ENCODE measurements at regions not wholly inside any gene's neighbourhood (a gene's known extent, or its start where the extent isn't known, plus 50 kb on each side); places are given as distances from the start of the nearest gene placed in this dataset.

DNA sequence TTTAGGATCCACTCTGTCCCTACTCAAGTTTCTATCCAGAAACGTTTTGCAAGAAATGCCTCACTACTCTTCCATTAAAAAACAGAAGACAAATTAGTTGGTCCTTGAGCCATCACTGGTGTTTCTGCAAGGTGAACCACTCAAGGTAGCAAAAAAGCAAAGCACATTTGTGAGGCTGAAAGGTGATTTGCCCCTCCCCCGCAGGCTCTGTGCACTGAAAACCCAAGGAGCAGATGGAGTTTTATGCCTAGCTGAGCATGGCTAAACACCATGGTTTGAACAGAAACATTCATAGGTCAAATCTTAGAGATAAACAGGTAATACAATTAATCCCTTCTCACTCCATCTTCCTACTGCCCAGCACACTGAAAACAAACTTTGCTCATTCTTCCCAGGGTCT is 538.2 kb upstream of the CDH5 start:
- Histone ChIP-seq H3K27me3 (ENCODE audit: control insufficient read depth in 1 of 2, insufficient read depth in 2 of 2, low read length in 2 of 2) (no peaks in the 10 kb centered on the region), H3K9ac (ENCODE audit: insufficient read depth, low read depth, low read length) (no peak overlapping the region), H2AFZ (ENCODE audit: low read length) (no peak overlapping the region), H3K4me1 (ENCODE audit: insufficient read depth, low read length) (peaks cover 7% of the 10 kb centered on the region; the same call in 1 of the 2 replicates), H3K27ac (ENCODE audit: extremely low read length, insufficient read depth, low read length) (no peak overlapping the region), H3K9me3 (ENCODE audit: low read length) (no peaks in the 10 kb centered on the region), H4K20me1 (ENCODE audit: insufficient read depth, low read length) (no peaks in the 10 kb centered on the region), H3K4me3 (replicated peaks in 1 of 3; ENCODE audit: insufficient read depth in 1 of 3, low read depth in 2 of 3, low read length in 3 of 3) (no peak overlapping the region), H3K36me3 (replicated peaks in 1 of 2; ENCODE audit: control insufficient read depth in 1 of 2, insufficient read depth in 2 of 2, low read length in 2 of 2) (no peaks in the 10 kb centered on the region), H3K79me2 (ENCODE audit: insufficient read depth, low read length) (no peaks in the 10 kb centered on the region), H3K4me2 (ENCODE audit: low read depth, low read length) (no peak overlapping the region)
- POLR2A ChIA-PET = no interaction called here
- TF ChIP-seq, protein P1, sequence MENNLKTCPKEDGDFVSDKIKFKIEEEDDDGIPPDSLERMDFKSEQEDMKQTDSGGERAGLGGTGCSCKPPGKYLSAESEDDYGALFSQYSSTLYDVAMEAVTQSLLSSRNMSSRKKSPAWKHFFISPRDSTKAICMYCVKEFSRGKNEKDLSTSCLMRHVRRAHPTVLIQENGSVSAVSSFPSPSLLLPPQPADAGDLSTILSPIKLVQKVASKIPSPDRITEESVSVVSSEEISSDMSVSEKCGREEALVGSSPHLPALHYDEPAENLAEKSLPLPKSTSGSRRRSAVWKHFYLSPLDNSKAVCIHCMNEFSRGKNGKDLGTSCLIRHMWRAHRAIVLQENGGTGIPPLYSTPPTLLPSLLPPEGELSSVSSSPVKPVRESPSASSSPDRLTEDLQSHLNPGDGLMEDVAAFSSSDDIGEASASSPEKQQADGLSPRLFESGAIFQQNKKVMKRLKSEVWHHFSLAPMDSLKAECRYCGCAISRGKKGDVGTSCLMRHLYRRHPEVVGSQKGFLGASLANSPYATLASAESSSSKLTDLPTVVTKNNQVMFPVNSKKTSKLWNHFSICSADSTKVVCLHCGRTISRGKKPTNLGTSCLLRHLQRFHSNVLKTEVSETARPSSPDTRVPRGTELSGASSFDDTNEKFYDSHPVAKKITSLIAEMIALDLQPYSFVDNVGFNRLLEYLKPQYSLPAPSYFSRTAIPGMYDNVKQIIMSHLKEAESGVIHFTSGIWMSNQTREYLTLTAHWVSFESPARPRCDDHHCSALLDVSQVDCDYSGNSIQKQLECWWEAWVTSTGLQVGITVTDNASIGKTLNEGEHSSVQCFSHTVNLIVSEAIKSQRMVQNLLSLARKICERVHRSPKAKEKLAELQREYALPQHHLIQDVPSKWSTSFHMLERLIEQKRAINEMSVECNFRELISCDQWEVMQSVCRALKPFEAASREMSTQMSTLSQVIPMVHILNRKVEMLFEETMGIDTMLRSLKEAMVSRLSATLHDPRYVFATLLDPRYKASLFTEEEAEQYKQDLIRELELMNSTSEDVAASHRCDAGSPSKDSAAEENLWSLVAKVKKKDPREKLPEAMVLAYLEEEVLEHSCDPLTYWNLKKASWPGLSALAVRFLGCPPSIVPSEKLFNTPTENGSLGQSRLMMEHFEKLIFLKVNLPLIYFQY (CRISPR knock-in tag; IDR thresholded peaks at IDR 0.05; ENCODE audit: borderline replicate concordance) = no peak
- no peak for TF ChIP-seq HMG20B (CRISPR knock-in tag; conservative IDR thresholded peaks at IDR 0.05)
- no peak for TF ChIP-seq CHD2 (IDR thresholded peaks at IDR 0.05; ENCODE audit: low read depth, low read length)
- TF ChIP-seq, protein P2, sequence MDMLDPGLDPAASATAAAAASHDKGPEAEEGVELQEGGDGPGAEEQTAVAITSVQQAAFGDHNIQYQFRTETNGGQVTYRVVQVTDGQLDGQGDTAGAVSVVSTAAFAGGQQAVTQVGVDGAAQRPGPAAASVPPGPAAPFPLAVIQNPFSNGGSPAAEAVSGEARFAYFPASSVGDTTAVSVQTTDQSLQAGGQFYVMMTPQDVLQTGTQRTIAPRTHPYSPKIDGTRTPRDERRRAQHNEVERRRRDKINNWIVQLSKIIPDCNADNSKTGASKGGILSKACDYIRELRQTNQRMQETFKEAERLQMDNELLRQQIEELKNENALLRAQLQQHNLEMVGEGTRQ (IDR thresholded peaks at IDR 0.05; ENCODE audit: low read depth, low read length) = no peak
- TF ChIP-seq, protein P2 (CRISPR knock-in tag; IDR thresholded peaks at IDR 0.05; ENCODE audit: borderline replicate concordance) = no peak
- TF ChIP-seq, protein P3, sequence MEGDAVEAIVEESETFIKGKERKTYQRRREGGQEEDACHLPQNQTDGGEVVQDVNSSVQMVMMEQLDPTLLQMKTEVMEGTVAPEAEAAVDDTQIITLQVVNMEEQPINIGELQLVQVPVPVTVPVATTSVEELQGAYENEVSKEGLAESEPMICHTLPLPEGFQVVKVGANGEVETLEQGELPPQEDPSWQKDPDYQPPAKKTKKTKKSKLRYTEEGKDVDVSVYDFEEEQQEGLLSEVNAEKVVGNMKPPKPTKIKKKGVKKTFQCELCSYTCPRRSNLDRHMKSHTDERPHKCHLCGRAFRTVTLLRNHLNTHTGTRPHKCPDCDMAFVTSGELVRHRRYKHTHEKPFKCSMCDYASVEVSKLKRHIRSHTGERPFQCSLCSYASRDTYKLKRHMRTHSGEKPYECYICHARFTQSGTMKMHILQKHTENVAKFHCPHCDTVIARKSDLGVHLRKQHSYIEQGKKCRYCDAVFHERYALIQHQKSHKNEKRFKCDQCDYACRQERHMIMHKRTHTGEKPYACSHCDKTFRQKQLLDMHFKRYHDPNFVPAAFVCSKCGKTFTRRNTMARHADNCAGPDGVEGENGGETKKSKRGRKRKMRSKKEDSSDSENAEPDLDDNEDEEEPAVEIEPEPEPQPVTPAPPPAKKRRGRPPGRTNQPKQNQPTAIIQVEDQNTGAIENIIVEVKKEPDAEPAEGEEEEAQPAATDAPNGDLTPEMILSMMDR (CRISPR knock-in tag; IDR thresholded peaks at IDR 0.05) = no peak
- TF ChIP-seq ZNF225 (CRISPR knock-in tag; IDR thresholded peaks at IDR 0.05) = no peak
- no peak for TF ChIP-seq ZSCAN12 (CRISPR knock-in tag; IDR thresholded peaks at IDR 0.05)
- FAIRE-seq (no peak), ATAC-seq (no peak), DNase-seq (ENCODE audit: low spot score) (no peak)
- intact Hi-C loops (cut with micrococcal nuclease; ENCODE audit: unreplicated experiment) (no loop called here), in situ Hi-C loops (cut with HindIII; ENCODE audit: extremely low pct_ligation_motif_present, low pct_unique_long_range_greater_than_20kb) (no loop called here)
- CTCF ChIA-PET (ENCODE audit: low intra/inter-chr PET ratio, low total read pairs) = no interaction called here
- 1% methylated on average over 2 of the region's 2 CpGs for WGBS (ENCODE audit: low lambda C conversion rate)
- BruUV-seq (replicated peaks) = no TSS peak
